Epithelial cell of esophagus (primary cell): ENCODE measurements at regions not wholly inside any gene's neighbourhood (a gene's known extent, or its start where the extent isn't known, plus 50 kb on each side); places are given as distances from the start of the nearest gene placed in this dataset.

Experiments
- DNase-seq: peaks from one replicate; pipeline ENCODE4 v3.0.0; 2010; ENCODE audit warnings: low read depth
- H3K4me3 ChIP-seq: 2 replicates; pipeline ENCODE4 v1.5.1; 2011; ENCODE audit warnings: mild to moderate bottlenecking, low read length, control low read depth
- TF ChIP-seq, protein P1 (sequence below): IDR thresholded peaks from 2 replicates; pipeline ENCODE4 v1.5.1; 2011; ENCODE audit warnings: low read depth, mild to moderate bottlenecking, low read length, control low read depth, inconsistent platforms; ENCODE audit not compliant: insufficient read depth; ENCODE audit errors: missing control alignments

DNA sequence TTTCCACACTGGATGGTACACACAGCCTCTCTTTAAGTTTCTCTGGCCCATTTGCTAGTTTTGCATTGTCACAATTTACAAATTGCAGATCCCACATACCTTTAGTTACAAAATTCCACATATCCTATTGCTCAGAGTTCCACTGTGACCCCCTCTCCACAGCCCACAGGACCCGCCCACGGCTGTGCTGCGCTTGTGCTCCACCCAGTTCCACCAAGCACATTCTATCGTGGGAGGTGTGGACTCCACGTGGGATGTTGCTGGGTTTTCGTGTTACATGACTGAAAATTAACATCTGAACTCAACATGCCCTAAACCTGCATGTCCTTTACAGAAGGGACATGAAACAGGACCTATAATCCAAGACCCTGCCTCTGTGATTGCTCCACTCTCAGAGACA, 423.0 kb downstream of the IRS2 start:
- no peak overlapping the region for H3K4me3 ChIP-seq
- TF ChIP-seq, protein P1, sequence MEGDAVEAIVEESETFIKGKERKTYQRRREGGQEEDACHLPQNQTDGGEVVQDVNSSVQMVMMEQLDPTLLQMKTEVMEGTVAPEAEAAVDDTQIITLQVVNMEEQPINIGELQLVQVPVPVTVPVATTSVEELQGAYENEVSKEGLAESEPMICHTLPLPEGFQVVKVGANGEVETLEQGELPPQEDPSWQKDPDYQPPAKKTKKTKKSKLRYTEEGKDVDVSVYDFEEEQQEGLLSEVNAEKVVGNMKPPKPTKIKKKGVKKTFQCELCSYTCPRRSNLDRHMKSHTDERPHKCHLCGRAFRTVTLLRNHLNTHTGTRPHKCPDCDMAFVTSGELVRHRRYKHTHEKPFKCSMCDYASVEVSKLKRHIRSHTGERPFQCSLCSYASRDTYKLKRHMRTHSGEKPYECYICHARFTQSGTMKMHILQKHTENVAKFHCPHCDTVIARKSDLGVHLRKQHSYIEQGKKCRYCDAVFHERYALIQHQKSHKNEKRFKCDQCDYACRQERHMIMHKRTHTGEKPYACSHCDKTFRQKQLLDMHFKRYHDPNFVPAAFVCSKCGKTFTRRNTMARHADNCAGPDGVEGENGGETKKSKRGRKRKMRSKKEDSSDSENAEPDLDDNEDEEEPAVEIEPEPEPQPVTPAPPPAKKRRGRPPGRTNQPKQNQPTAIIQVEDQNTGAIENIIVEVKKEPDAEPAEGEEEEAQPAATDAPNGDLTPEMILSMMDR, result no peak
- DNase-seq, result no peak

DNA sequence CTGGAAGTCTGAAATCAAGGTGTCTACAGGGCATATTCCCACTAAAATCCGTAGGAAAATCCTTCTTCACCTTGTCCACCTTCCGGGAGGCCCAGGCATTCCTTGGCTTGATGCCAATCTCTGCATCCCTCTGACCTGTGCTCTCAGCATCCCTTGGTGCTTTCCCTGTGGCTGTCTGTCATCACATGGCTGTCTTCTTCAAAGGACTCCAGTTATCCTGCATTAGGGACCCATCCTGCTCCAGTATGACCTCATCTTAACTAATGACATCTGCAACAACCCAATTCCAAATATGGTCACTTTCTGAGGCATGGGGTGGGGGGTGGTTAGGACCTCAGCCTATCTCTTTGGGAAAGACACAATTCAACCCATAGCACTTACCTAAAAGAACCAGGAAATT, 423.8 kb downstream of the IRS2 start:
- no peak for DNase-seq
- no peak overlapping the region for H3K4me3 ChIP-seq
- TF ChIP-seq, protein P1, result no peak

DNA sequence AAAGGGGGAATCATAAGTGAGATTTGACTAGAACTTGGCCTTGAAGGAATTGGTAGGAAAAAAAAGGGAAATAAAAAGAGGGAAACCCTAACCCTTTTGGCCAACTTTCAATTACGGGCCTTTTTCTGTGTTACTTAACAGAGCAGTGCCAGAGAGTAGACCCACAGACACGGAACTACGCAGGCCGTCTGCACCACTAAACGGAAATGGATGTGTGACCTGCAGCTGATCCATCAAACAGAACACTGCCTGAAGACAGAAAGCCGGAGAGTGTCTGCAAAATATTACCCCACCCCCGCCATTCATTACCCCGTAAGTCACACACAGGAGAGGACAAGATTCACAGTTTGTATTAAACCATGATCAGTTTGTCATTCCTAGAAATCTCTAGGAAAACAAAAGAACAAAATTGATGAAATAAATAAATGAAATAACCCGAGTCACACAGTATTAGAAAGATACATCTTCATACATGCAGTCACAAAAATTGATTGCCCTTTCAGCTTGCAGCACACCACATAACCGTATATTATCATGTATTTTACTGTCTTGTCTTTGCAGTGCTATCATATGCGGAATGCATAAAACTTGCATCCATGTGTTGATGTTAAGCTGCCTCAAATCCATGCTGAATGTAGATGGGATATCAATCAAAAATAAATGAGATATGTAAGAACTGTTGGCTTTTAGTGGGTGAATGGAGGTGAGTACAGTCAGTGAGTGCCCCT, 424.7 kb downstream of the IRS2 start:
- no peak for DNase-seq
- TF ChIP-seq, protein P1, result no peak
- no peak overlapping the region for H3K4me3 ChIP-seq

DNA sequence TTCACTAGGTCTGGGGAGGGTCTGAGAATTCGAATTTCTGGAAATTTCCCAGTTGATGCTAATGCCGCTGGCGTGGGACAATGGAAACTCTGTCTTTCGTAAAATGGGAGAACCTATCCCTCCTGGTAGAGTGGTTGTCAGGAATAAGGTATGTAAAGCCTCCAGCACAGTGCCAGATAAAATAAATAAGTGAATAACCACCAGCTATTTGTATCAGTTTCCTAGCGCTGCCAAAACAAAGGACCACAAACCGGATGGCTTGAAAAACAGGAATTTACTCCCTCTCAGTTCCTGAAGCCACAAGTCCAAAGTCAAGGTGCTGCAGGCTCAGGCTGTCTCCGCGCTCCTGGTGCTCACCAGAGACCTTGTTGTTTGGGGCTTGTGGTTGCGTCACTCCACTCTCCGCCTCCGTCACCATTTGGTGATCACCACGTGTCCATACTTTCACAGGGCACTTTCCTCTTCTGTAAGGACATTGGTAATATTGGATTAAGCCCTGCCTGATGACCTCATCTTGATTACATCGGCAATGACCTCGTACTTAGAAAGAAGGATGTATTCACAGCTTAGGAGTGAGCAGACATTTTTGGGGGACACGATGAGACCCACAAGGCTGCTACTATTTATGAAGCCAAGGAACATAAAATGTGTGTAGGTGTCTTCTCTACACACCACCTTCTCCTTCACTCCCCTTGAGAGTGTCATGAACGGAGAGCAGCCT, 428.5 kb downstream of the IRS2 start:
- H3K4me3 ChIP-seq, result no peak overlapping the region
- TF ChIP-seq, protein P1, result no peak
- DNase-seq, result peak; percentile 5

DNA sequence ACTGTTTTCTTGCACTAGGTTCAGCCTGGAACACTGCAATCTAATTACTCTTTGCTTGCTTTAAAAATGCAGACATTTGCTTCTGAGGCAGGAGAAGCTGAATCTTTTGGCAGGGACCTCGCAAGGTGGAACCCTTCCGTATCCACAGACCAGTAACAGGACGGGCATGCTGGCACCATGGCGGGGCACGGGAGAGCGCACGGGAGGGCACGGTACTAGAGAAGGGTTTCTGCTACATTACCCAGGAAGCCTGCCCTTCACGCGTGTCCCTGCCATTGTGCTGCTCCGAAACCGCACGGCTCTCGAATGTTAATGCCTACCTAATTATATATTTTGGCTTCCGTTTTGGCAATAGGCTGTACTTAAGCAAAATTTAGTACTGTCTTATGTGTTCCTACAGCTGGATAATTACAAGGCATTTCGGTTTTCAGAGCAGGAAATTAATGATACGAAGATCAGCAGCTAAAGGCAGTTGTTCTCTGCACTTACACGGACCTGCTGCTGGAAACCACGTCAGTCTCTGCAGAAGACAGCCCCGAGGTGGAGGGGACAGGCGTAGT, 430.4 kb downstream of the IRS2 start:
- TF ChIP-seq, protein P1, result no peak
- no peak for DNase-seq
- H3K4me3 ChIP-seq, result no peak overlapping the region

DNA sequence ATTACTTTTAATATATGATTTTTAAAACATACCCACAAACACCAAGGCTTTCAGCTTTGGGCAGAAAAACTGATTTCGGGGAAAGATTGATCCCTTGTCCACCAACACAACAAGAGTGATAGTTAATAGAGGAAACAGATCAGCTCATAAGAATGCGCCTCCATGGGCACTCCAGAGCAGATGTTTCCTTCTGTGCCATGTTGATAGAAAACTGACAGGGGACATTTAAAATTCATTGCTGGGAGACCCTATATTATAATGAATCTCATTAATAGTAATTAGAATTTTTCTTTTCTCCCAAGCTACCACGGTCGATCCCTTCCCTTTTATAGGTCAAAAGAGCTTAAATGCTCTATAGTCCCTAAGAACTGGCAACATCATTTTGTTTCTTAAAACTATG, 431.2 kb downstream of the IRS2 start:
- TF ChIP-seq, protein P1, result no peak

More for the DNA sequence above, 431.2 kb downstream of the IRS2 start:
- H3K4me3 ChIP-seq, result no peak overlapping the region
- DNase-seq, result no peak
